Uterus (tissue), 3 donors: ENCODE measurements at regions not wholly inside any gene's neighbourhood (a gene's known extent, or its start where the extent isn't known, plus 50 kb on each side); places are given as distances from the start of the nearest gene placed in this dataset.
"Not testable (repeated sequence)": the region's sequence is repeated elsewhere in the genome, so short reads cannot be mapped to it uniquely, and the experiment has no call there.

Source experiments
- DNase-seq, 2 donors: peaks; one replicate each; pipeline ENCODE4 v3.0.0-alpha.2; 2019 to 2020
- H3K27ac ChIP-seq, 2 donors: fragments of 200-600 bp; sonication (generic); 1 replicate in 1 of 2; 2 replicates in 1 of 2; pipeline ENCODE4 v1.5.1; 2016 to 2018
- H3K27me3 ChIP-seq, 2 donors: fragments of 200-600 bp; sonication (generic); one replicate each; pipeline ENCODE4 v1.5.1; 2018 to 2019; ENCODE audit warnings: control low read depth in 1 of 2
- H3K36me3 ChIP-seq, 2 donors: fragments of 200-600 bp; sonication (generic); one replicate each; pipeline ENCODE4 v1.5.1; 2019; ENCODE audit warnings: control low read depth in 1 of 2
- H3K4me1 ChIP-seq, 2 donors: fragments of 200-600 bp; sonication (generic); one replicate each; pipeline ENCODE4 v1.5.1; 2018 to 2019; ENCODE audit warnings: control low read depth in 1 of 2
- H3K4me3 ChIP-seq, 2 donors: fragments of 200-600 bp; sonication (generic); 1 replicate in 1 of 2; 2 replicates in 1 of 2; pipeline ENCODE4 v1.5.1; 2018 to 2019; ENCODE audit warnings: mild to moderate bottlenecking in 1 of 2
- H3K9me3 ChIP-seq, 2 donors: fragments of 200-600 bp; sonication (generic); one replicate each; pipeline ENCODE4 v1.5.1; 2019; ENCODE audit warnings: control low read depth in 1 of 2
- CTCF ChIP-seq, 4 experiments: fragments of 200-600 bp in 2 of 4; fragments of 450-650 bp in 2 of 4; sonication (generic) in 2 of 4; IDR thresholded peaks; one replicate each; pipeline ENCODE4 v1.5.1; 2016 to 2019; ENCODE audit warnings: antibody characterized with exemption in 4 of 4, mild to moderate bottlenecking in 2 of 4, moderate library complexity in 1 of 4
- POLR2A ChIP-seq, 2 donors: fragments of 450-650 bp; IDR thresholded peaks; one replicate each; pipeline ENCODE4 v1.6.1; 2016; ENCODE audit warnings: antibody characterized with exemption in 2 of 2, mild to moderate bottlenecking in 1 of 2, moderate library complexity in 1 of 2
- intact Hi-C: fragments of 100-400 bp; cut with DNase I; formaldehyde crosslinking; loops from one replicate; pipeline ENCODE4 v1.15.1; 2023; ENCODE audit warnings: low total_unique reads
- donor health status: DM: yes; HTN: yes; CAD: no.

GRCh38 chr5:167414611-167415010 lies 876.8 kb upstream of the WWC1 start:
- intact Hi-C loops = no loop called here
- Histone ChIP-seq H3K36me3 (no peaks in the 10 kb centered on the region), H3K27ac (no peak overlapping the region), H3K4me3 (no peak overlapping the region), H3K27me3 (no peaks in the 10 kb centered on the region), H3K4me1 (no peaks in the 10 kb centered on the region), H3K9me3 (no peaks in the 10 kb centered on the region)
- TF ChIP-seq CTCF (IDR thresholded peaks at IDR 0.05) (no peak), POLR2A (IDR thresholded peaks at IDR 0.05) (no peak)
- DNase-seq = no peak

- intact Hi-C loops = no loop called here
- DNase-seq = no peak
- no peaks in the 10 kb centered on the region for H3K4me1 ChIP-seq
- H3K9me3 ChIP-seq = no peaks in the 10 kb centered on the region
- no peaks in the 10 kb centered on the region for H3K36me3 ChIP-seq
- H3K27me3 ChIP-seq = no peaks in the 10 kb centered on the region
- no peak overlapping the region for H3K4me3 ChIP-seq
- H3K27ac ChIP-seq = no peak overlapping the region
- TF ChIP-seq POLR2A (IDR thresholded peaks at IDR 0.05) (no peak), CTCF (IDR thresholded peaks at IDR 0.05) (no peak)
These were observed 875.4 kb upstream of the WWC1 start for GRCh38 chr5:167415779-167416746.

GRCh38 chr5:167417662-167418061 lies 873.8 kb upstream of the WWC1 start:
- H3K9me3 ChIP-seq = no peaks in the 10 kb centered on the region
- no peak overlapping the region for H3K4me3 ChIP-seq
- H3K4me1 ChIP-seq = no peaks in the 10 kb centered on the region
- no peak for DNase-seq
- TF ChIP-seq CTCF (IDR thresholded peaks at IDR 0.05) (no peak), POLR2A (IDR thresholded peaks at IDR 0.05) (no peak)
- no peaks in the 10 kb centered on the region for H3K27me3 ChIP-seq
- intact Hi-C loops = no loop called here
- H3K27ac ChIP-seq = no peak overlapping the region
- no peaks in the 10 kb centered on the region for H3K36me3 ChIP-seq

GRCh38 chr5:167425161-167425560 lies 866.3 kb upstream of the WWC1 start:
- Histone ChIP-seq H3K4me3 (no peak overlapping the region), H3K27ac (no peak overlapping the region), H3K9me3 (no peaks in the 10 kb centered on the region), H3K4me1 (no peaks in the 10 kb centered on the region), H3K36me3 (no peaks in the 10 kb centered on the region), H3K27me3 (no peaks in the 10 kb centered on the region)
- TF ChIP-seq POLR2A (IDR thresholded peaks at IDR 0.05) (no peak), CTCF (IDR thresholded peaks at IDR 0.05) (no peak)
- DNase-seq = no peak
- intact Hi-C loops = no loop called here

GRCh38 chr5:167426501-167426900 lies 864.9 kb upstream of the WWC1 start:
- Histone ChIP-seq H3K27ac (no peak overlapping the region), H3K27me3 (no peaks in the 10 kb centered on the region), H3K36me3 (no peaks in the 10 kb centered on the region), H3K4me1 (no peaks in the 10 kb centered on the region), H3K9me3 (no peaks in the 10 kb centered on the region), H3K4me3 (no peak overlapping the region)
- intact Hi-C loops = no loop called here
- DNase-seq = no peak
- TF ChIP-seq POLR2A (IDR thresholded peaks at IDR 0.05) (no peak), CTCF (IDR thresholded peaks at IDR 0.05) (no peak)

- H3K9me3 ChIP-seq, intact Hi-C loops, H3K4me3 ChIP-seq, DNase-seq, H3K27ac ChIP-seq, H3K36me3 ChIP-seq, H3K4me1 ChIP-seq, H3K27me3 ChIP-seq: not testable (repeated sequence)
These were observed 863.8 kb upstream of the WWC1 start for GRCh38 chr5:167427641-167428040.
